K562 (cell line): ENCODE measurements at regions not wholly inside any gene's neighbourhood (a gene's known extent, or its start where the extent isn't known, plus 50 kb on each side); places are given as distances from the start of the nearest gene placed in this dataset.

Source experiments
- BRD9 ChIP-seq: fragments of 450-650 bp; IDR thresholded peaks from 2 replicates; pipeline ENCODE4 v1.6.1; 2018; ENCODE audit warnings: low read depth; ENCODE audit not compliant: partially characterized antibody
- E2F3 ChIP-seq: fragments of 250-450 bp; sonication (Bioruptor Pico); IDR thresholded peaks from 2 replicates; pipeline ENCODE4 v1.4.0; 2020; ENCODE audit warnings: mild to moderate bottlenecking
- E2F4 ChIP-seq: sonication (generic); formaldehyde crosslinking; IDR thresholded peaks from 2 replicates; pipeline ENCODE4 v1.8.0; 2022; ENCODE audit warnings: mild to moderate bottlenecking, low read depth, missing genetic modification reagents
- ETS1 ChIP-seq: conservative IDR thresholded peaks from 2 replicates; pipeline ENCODE4 v1.6.1; 2011; ENCODE audit warnings: low read depth, mild to moderate bottlenecking, low read length; ENCODE audit not compliant: control insufficient read depth
- IFI16 ChIP-seq: fragments of 250-450 bp; sonication (Bioruptor Pico); IDR thresholded peaks from 2 replicates; pipeline ENCODE4 v2.1.2; 2022; ENCODE audit warnings: mild to moderate bottlenecking, inconsistent platforms
- KAT2B ChIP-seq: IDR thresholded peaks from one replicate; pipeline ENCODE4 v1.6.1; 2012; ENCODE audit warnings: low read depth, mild to moderate bottlenecking, control low read depth, inconsistent platforms, low read length, moderate library complexity
- KAT7 ChIP-seq: sonication (generic); formaldehyde crosslinking; IDR thresholded peaks from 2 replicates; pipeline ENCODE4 v1.8.0; 2022; ENCODE audit warnings: missing genetic modification reagents, mild to moderate bottlenecking, borderline replicate concordance
- KDM1A ChIP-seq, 2 experiments: fragments of 450-650 bp; IDR thresholded peaks; 2 replicates each; pipeline ENCODE4 v1.6.1; 2016; ENCODE audit warnings: mild to moderate bottlenecking in 2 of 2
- KLF16 ChIP-seq: IDR thresholded peaks from 2 replicates; pipeline ENCODE4 v1.6.1; 2016; ENCODE audit warnings: antibody characterized with exemption
- MAFK ChIP-seq: IDR thresholded peaks from 2 replicates; pipeline ENCODE4 v1.6.1; 2011; ENCODE audit warnings: low read length, improper control_type of control experiment
- MCM5 ChIP-seq: fragments of 450-650 bp; IDR thresholded peaks from 2 replicates; pipeline ENCODE4 v1.6.1; 2016; ENCODE audit warnings: low read depth
- NFXL1 ChIP-seq: fragments of 450-650 bp; formaldehyde crosslinking; IDR thresholded peaks from 2 replicates; pipeline ENCODE4 v1.4.0; 2021; ENCODE audit warnings: mild to moderate bottlenecking
- NR3C1 ChIP-seq: sonication (generic); formaldehyde crosslinking; IDR thresholded peaks from 2 replicates; pipeline ENCODE4 v1.8.1; 2022; ENCODE audit warnings: missing genetic modification reagents
- NRF1 ChIP-seq, 2 experiments: fragments of 450-650 bp; IDR thresholded peaks in 1 of 2; conservative IDR thresholded peaks in 1 of 2; 2 replicates each; pipeline ENCODE4 v1.6.1; 2014; ENCODE audit warnings: mild to moderate bottlenecking in 2 of 2
- POLR3G ChIP-seq: IDR thresholded peaks from 2 replicates; pipeline ENCODE4 v1.6.1; 2011; ENCODE audit not compliant: insufficient read length, insufficient replicate concordance; ENCODE audit errors: extremely low read depth
- RBFOX2 ChIP-seq: fragments of 200-400 bp; formaldehyde crosslinking; IDR thresholded peaks from 2 replicates; pipeline ENCODE4 v1.6.1; 2017; ENCODE audit warnings: low read depth, mild to moderate bottlenecking, low read length, moderate library complexity
- SMC3 ChIP-seq: conservative IDR thresholded peaks from 2 replicates; pipeline ENCODE4 v1.6.1; 2011; ENCODE audit warnings: low read depth, low read length, improper control_type of control experiment; ENCODE audit not compliant: insufficient read depth
- ZBTB11 ChIP-seq, 3 experiments: fragments of 200-800 bp in 1 of 3; fragments of 250-450 bp in 1 of 3; fragments of 450-650 bp in 1 of 3; sonication (Bioruptor Pico) in 1 of 3; sonication (Bioruptor generic) in 1 of 3; formaldehyde crosslinking in 1 of 3; IDR thresholded peaks; 2 replicates each; pipeline versions ENCODE4 v1.6.1 to v1.8.0; 2016 to 2022; ENCODE audit warnings: mild to moderate bottlenecking in 2 of 3, missing genetic modification characterization in 2 of 3, missing compliant biosample characterization in 1 of 3, moderate library complexity in 1 of 3
- ZNF134 ChIP-seq: fragments of 250-450 bp; sonication (Bioruptor Pico); conservative IDR thresholded peaks from 2 replicates; pipeline ENCODE4 v1.4.0; 2020
- ZNF24 ChIP-seq: fragments of 450-650 bp; IDR thresholded peaks from 2 replicates; pipeline ENCODE4 v1.6.1; 2016
- ZNF740 ChIP-seq, 3 experiments: fragments of 200-800 bp in 1 of 3; sonication (Bioruptor generic) in 1 of 3; sonication (generic) in 1 of 3; formaldehyde crosslinking in 1 of 3; IDR thresholded peaks; 2 replicates each; pipeline versions ENCODE4 v1.6.1 to v1.8.0; 2016 to 2022; ENCODE audit warnings: mild to moderate bottlenecking in 2 of 3, missing compliant biosample characterization in 2 of 3, missing genetic modification characterization in 2 of 3, missing genetic modification reagents in 1 of 3

- TF ChIP-seq ETS1: no peak; the same call in 1 of the 2 replicates
- TF ChIP-seq POLR3G: no peak
- TF ChIP-seq ZNF740 (CRISPR knock-in tag; IDR thresholded peaks at IDR 0.05): no peak
- TF ChIP-seq ZNF740 (tag; IDR thresholded peaks at IDR 0.05): no peak
- TF ChIP-seq KDM1A (IDR thresholded peaks at IDR 0.05): no peak
- TF ChIP-seq KLF16: no peak
- peak; percentile 68; the same call in 1 of the 2 replicates for TF ChIP-seq ZNF134 (CRISPR knock-in tag)
- TF ChIP-seq KAT7 (CRISPR knock-in tag): no peak
- TF ChIP-seq ZNF24: no peak
- 0 out of 2 replicates have a peak, but pooled peaks have one; percentile 18 for TF ChIP-seq NR3C1 (CRISPR knock-in tag)
- no peak for TF ChIP-seq IFI16 (CRISPR knock-in tag)
- TF ChIP-seq SMC3: no peak
- no peak for TF ChIP-seq MCM5
- TF ChIP-seq ZBTB11 (CRISPR knock-in tag; IDR thresholded peaks at IDR 0.05): peak in 1 of 3 experiments; percentile 61; a peak in 2 of 6 replicates
- TF ChIP-seq E2F3 (CRISPR knock-in tag): no peak
- TF ChIP-seq KAT2B: no peak
- peak; percentile 61 to 65; a peak in 2 of 4 replicates for TF ChIP-seq NRF1 (conservative IDR thresholded peaks at IDR 0.05 in 1 of 2, IDR thresholded peaks at IDR 0.05 in 1 of 2)
- peak; percentile 85 for TF ChIP-seq E2F4
- TF ChIP-seq BRD9: no peak
- TF ChIP-seq MAFK: no peak
- TF ChIP-seq NFXL1: no peak
- peak; percentile 93 for TF ChIP-seq RBFOX2
These were observed 53.7 kb upstream of the PTPDC1 start (continued) for GRCh38 chr9:94030318-94031179.
